H1 (cell line): ENCODE measurements at regions not wholly inside any gene's neighbourhood (a gene's known extent, or its start where the extent isn't known, plus 50 kb on each side); places are given as distances from the start of the nearest gene placed in this dataset.

ENCODE experiments used
- CTCF ChIA-PET: fragments of 300-600 bp; sonication (Branson Sonifier 250); formaldehyde crosslinking; loops from one replicate; lab custom pipeline; 2021; ENCODE audit not compliant: partially characterized antibody; lab: Charles Lee
- POLR2A ChIA-PET: fragments of 300-600 bp; sonication (Branson Sonifier 250); formaldehyde crosslinking; loops from one replicate; lab custom pipeline; 2021; ENCODE audit warnings: inconsistent platforms; ENCODE audit not compliant: partially characterized antibody; lab: Charles Lee
- DNase-seq, 2 experiments: peaks; one replicate each; pipeline versions ENCODE4 v3.0.0 to v3.0.0-alpha.2; 2010 to 2022; ENCODE audit warnings: low spot score in 2 of 2, low read depth in 1 of 2, mixed read lengths in 1 of 2
- FAIRE-seq: peaks from 2 replicates; lab custom pipeline; 2011; peaks lifted over from hg19 to GRCh38; lab: Jason Lieb, UNC
- H2AFZ ChIP-seq: 2 replicates; pipeline ENCODE4 v1.8.1; 2012; ENCODE audit warnings: low read length, inconsistent platforms
- H2AK5ac ChIP-seq: 2 replicates; pipeline ENCODE4 v1.6.1; 2013; ENCODE audit warnings: low read depth, low read length
- H2BK120ac ChIP-seq: replicated peaks from 2 replicates; pipeline ENCODE3; 2013; ENCODE audit warnings: low read depth, low read length, inconsistent platforms
- H2BK12ac ChIP-seq: 2 replicates; pipeline ENCODE4 v1.6.1; 2013; ENCODE audit warnings: low read depth, low read length
- H2BK15ac ChIP-seq: 2 replicates; pipeline ENCODE4 v1.6.1; 2013; ENCODE audit warnings: low read length
- H2BK20ac ChIP-seq: 2 replicates; pipeline ENCODE4 v1.6.1; 2013; ENCODE audit warnings: low read length
- H2BK5ac ChIP-seq: 2 replicates; pipeline ENCODE4 v1.6.1; 2013; ENCODE audit warnings: low read depth, low read length
- H3K14ac ChIP-seq: 2 replicates; pipeline ENCODE4 v1.6.1; 2013; ENCODE audit warnings: inconsistent platforms; ENCODE audit not compliant: insufficient read length
- H3K18ac ChIP-seq: 2 replicates; pipeline ENCODE4 v1.6.1; 2013; ENCODE audit warnings: low read length; ENCODE audit errors: extremely low read depth
- H3K23ac ChIP-seq: 2 replicates; pipeline ENCODE4 v1.6.1; 2013; ENCODE audit warnings: inconsistent platforms; ENCODE audit not compliant: insufficient read length
- H3K23me2 ChIP-seq: 2 replicates; pipeline ENCODE4 v1.6.1; 2013; ENCODE audit warnings: low read depth, low read length
- H3K27ac ChIP-seq: 2 replicates; pipeline ENCODE4 v1.6.1; 2011; ENCODE audit warnings: low read depth, low read length, inconsistent platforms
- H3K27me3 ChIP-seq, 4 experiments: replicated peaks in 1 of 4; 1 replicate in 1 of 4; 2 replicates in 3 of 4; pipeline versions ENCODE4 v1.6.1 to v1.8.1; 2011 to 2013; ENCODE audit warnings: low read length in 3 of 4, mild to moderate bottlenecking in 3 of 4, inconsistent platforms in 2 of 4, mixed read lengths in 2 of 4, moderate library complexity in 1 of 4; ENCODE audit not compliant: control insufficient read depth in 3 of 4, insufficient read depth in 3 of 4; ENCODE audit errors: extremely low read depth in 1 of 4
- H3K36me3 ChIP-seq, 4 experiments: 2 replicates each; pipeline versions ENCODE4 v1.6.1 to v1.8.1; 2011 to 2013; ENCODE audit warnings: mild to moderate bottlenecking in 4 of 4, low read length in 3 of 4, moderate library complexity in 2 of 4, control low read depth in 1 of 4, inconsistent platforms in 1 of 4; ENCODE audit not compliant: insufficient read depth in 4 of 4, control insufficient read depth in 2 of 4
- H3K4ac ChIP-seq: replicated peaks from 2 replicates; pipeline ENCODE3; 2013; ENCODE audit warnings: low read length, low read depth, mixed read lengths, inconsistent platforms; ENCODE audit not compliant: insufficient read length
- H3K4me1 ChIP-seq, 4 experiments: replicated peaks in 1 of 4; 1 replicate in 1 of 4; 2 replicates in 3 of 4; pipeline versions ENCODE4 v1.6.1 to v1.8.1; 2011 to 2013; ENCODE audit warnings: low read length in 3 of 4, inconsistent platforms in 2 of 4, mixed read lengths in 1 of 4; ENCODE audit not compliant: insufficient read depth in 4 of 4, control insufficient read depth in 3 of 4
- H3K4me2 ChIP-seq, 2 experiments: 2 replicates each; pipeline versions ENCODE4 v1.6.1 to v1.8.1; 2011 to 2013; ENCODE audit warnings: low read depth in 2 of 2, low read length in 2 of 2, control low read depth in 1 of 2, inconsistent platforms in 1 of 2, mild to moderate bottlenecking in 1 of 2; ENCODE audit not compliant: insufficient read depth in 1 of 2
- H3K4me3 ChIP-seq, 4 experiments: fragments of 200-600, 300-600 bp in 1 of 4; sonication (generic), shearing (Covaris generic), sonication (Bioruptor Twin) in 1 of 4; 2 replicates each; pipeline versions ENCODE4 v1.5.1 to v1.8.1; 2011 to 2016; ENCODE audit warnings: low read length in 4 of 4, low read depth in 3 of 4, control low read depth in 2 of 4, inconsistent platforms in 2 of 4, mild to moderate bottlenecking in 2 of 4, mixed read lengths in 1 of 4, moderate library complexity in 1 of 4; ENCODE audit not compliant: insufficient read depth in 2 of 4; ENCODE audit errors: extremely low read depth in 1 of 4
- H3K56ac ChIP-seq: replicated peaks from 2 replicates; pipeline ENCODE3; 2013; ENCODE audit warnings: low read depth, mild to moderate bottlenecking, mixed read lengths, low read length, inconsistent platforms; ENCODE audit not compliant: insufficient read length
- H3K79me1 ChIP-seq: 2 replicates; pipeline ENCODE4 v1.6.1; 2013; ENCODE audit warnings: low read depth, low read length, control low read depth
- H3K79me2 ChIP-seq, 2 experiments: 2 replicates each; pipeline versions ENCODE4 v1.6.1 to v1.8.1; 2012 to 2013; ENCODE audit warnings: low read length in 2 of 2, mild to moderate bottlenecking in 2 of 2, inconsistent platforms in 1 of 2; ENCODE audit not compliant: insufficient read depth in 2 of 2, control insufficient read depth in 1 of 2
- H3K9ac ChIP-seq, 4 experiments: replicated peaks in 1 of 4; 1 replicate in 1 of 4; 2 replicates in 3 of 4; pipeline versions ENCODE4 v1.6.1 to v1.8.1; 2011 to 2013; ENCODE audit warnings: low read depth in 3 of 4, low read length in 3 of 4, control low read depth in 2 of 4, mild to moderate bottlenecking in 2 of 4, moderate library complexity in 2 of 4, inconsistent platforms in 1 of 4; ENCODE audit errors: extremely low read depth in 1 of 4
- H3K9me3 ChIP-seq, 2 experiments: 2 replicates each; pipeline versions ENCODE4 v1.6.1 to v1.8.1; 2012 to 2013; ENCODE audit warnings: mild to moderate bottlenecking in 2 of 2, moderate library complexity in 2 of 2, control low read depth in 1 of 2, inconsistent platforms in 1 of 2, low read depth in 1 of 2, low read length in 1 of 2, mixed read lengths in 1 of 2; ENCODE audit not compliant: insufficient read depth in 2 of 2
- H4K20me1 ChIP-seq, 2 experiments: replicated peaks in 1 of 2; 2 replicates each; pipeline versions ENCODE3 to v1.8.1; 2011 to 2013; ENCODE audit warnings: inconsistent platforms in 2 of 2, low read length in 2 of 2, mild to moderate bottlenecking in 1 of 2; ENCODE audit not compliant: insufficient read depth in 2 of 2, control insufficient read depth in 1 of 2
- H4K5ac ChIP-seq: 2 replicates; pipeline ENCODE4 v1.6.1; 2013; ENCODE audit warnings: low read length, low read depth, mixed read lengths, inconsistent platforms; ENCODE audit not compliant: insufficient read length
- H4K8ac ChIP-seq: 2 replicates; pipeline ENCODE4 v1.8.0; 2013; ENCODE audit warnings: mild to moderate bottlenecking, moderate library complexity, low read length, inconsistent platforms; ENCODE audit not compliant: insufficient read depth; ENCODE audit errors: extremely low read depth
- H4K91ac ChIP-seq: replicated peaks from 2 replicates; pipeline ENCODE3; 2013; ENCODE audit warnings: low read length, mixed read lengths, inconsistent platforms; ENCODE audit not compliant: insufficient read length
- ASH2L ChIP-seq: fragments of 200-600, 300-600 bp; sonication (generic); IDR thresholded peaks from one replicate; pipeline ENCODE4 v1.7.1; 2017; ENCODE audit warnings: low read length
- CBX5 ChIP-seq: fragments of 300-800, 300-1000 bp; sonication (generic); IDR thresholded peaks from 2 replicates; pipeline ENCODE4 v1.7.1; 2016; ENCODE audit warnings: antibody characterized with exemption, low read length, low read depth
- CHD1 ChIP-seq: IDR thresholded peaks from 2 replicates; pipeline ENCODE4 v1.6.1; 2012; ENCODE audit warnings: low read depth, low read length, improper control_type of control experiment
- CHD2 ChIP-seq: IDR thresholded peaks from 2 replicates; pipeline ENCODE4 v1.6.1; 2012; ENCODE audit warnings: low read length, improper control_type of control experiment
- CTCF ChIP-seq, 3 experiments: IDR thresholded peaks; 1 replicate in 2 of 3; 2 replicates in 1 of 3; pipeline versions ENCODE4 v1.5.1 to v1.6.1; 2011; ENCODE audit warnings: low read length in 3 of 3, mild to moderate bottlenecking in 3 of 3, inconsistent platforms in 2 of 3, low read depth in 1 of 3, moderate library complexity in 1 of 3; ENCODE audit not compliant: insufficient read depth in 1 of 3; ENCODE audit errors: control extremely low read depth in 1 of 3
- JUN ChIP-seq: IDR thresholded peaks from 2 replicates; pipeline ENCODE4 v1.6.1; 2011; ENCODE audit warnings: low read depth, mild to moderate bottlenecking, improper control_type of control experiment, low read length
- KDM4A ChIP-seq: IDR thresholded peaks from one replicate; pipeline ENCODE4 v1.7.1; 2012; ENCODE audit warnings: low read depth, mild to moderate bottlenecking, moderate library complexity, low read length, inconsistent platforms; ENCODE audit not compliant: severe bottlenecking
- POLR2AphosphoS5 ChIP-seq: IDR thresholded peaks from 2 replicates; pipeline ENCODE4 v1.6.1; 2011; ENCODE audit warnings: low read depth, low read length
- RFX5 ChIP-seq: IDR thresholded peaks from 2 replicates; pipeline ENCODE4 v1.6.1; 2011; ENCODE audit warnings: low read depth, low read length, improper control_type of control experiment, borderline replicate concordance
- SAP30 ChIP-seq: fragments of 300-600 bp; sonication (generic); IDR thresholded peaks from 2 replicates; pipeline ENCODE4 v1.7.1; 2012; ENCODE audit warnings: low read length, moderate library complexity, mild to moderate bottlenecking, inconsistent platforms; ENCODE audit not compliant: insufficient read depth, insufficient replicate concordance
- SIX5 ChIP-seq: IDR thresholded peaks from 2 replicates; pipeline ENCODE4 v1.6.1; 2011; ENCODE audit warnings: mild to moderate bottlenecking, low read depth, low read length
- SP2 ChIP-seq: IDR thresholded peaks from 2 replicates; pipeline ENCODE4 v1.6.1; 2012; ENCODE audit warnings: mild to moderate bottlenecking, low read length, inconsistent platforms
- SP4 ChIP-seq: IDR thresholded peaks from 2 replicates; pipeline ENCODE4 v1.6.1; 2012; ENCODE audit warnings: low read length, inconsistent platforms
- SUZ12 ChIP-seq: fragments of 200-600 bp; sonication (generic); IDR thresholded peaks from 2 replicates; pipeline ENCODE4 v1.6.1; 2012; ENCODE audit warnings: mild to moderate bottlenecking, inconsistent platforms, low read length, moderate library complexity, mixed read lengths
- WGBS, 2 experiments: shearing (Covaris generic) in 1 of 2; methylation state at CpG; one replicate each; pipeline versions ENCODE4 v1.1.6 to v1.1.7; 2013 to 2015; ENCODE audit warnings: low lambda C conversion rate in 2 of 2, mixed read lengths in 2 of 2, inconsistent platforms in 1 of 2, low coverage in 1 of 2, missing lambda C conversion rate in 1 of 2; ENCODE audit not compliant: insufficient replicate concordance in 2 of 2, insufficient coverage in 1 of 2, insufficient read length in 1 of 2; ENCODE audit errors: extremely low coverage in 1 of 2, missing lambda C conversion rate in 1 of 2; 5-methylcytosine and 5-hydroxymethylcytosine counted together

- CTCF ChIA-PET: no interaction called here
- Histone ChIP-seq H4K91ac (no peak overlapping the region), H3K23ac (no peak overlapping the region), H3K27me3 (no peaks in the 10 kb centered on the region; a peak in 1 of 7 replicates), H2AK5ac (no peak overlapping the region), H2BK15ac (no peak overlapping the region), H3K56ac (no peak overlapping the region), H3K36me3 (no peaks in the 10 kb centered on the region), H2BK12ac (no peak overlapping the region), H4K20me1 (no peaks in the 10 kb centered on the region), H4K8ac (no peak overlapping the region), H3K79me1 (no peaks in the 10 kb centered on the region), H2BK5ac (no peak overlapping the region), H3K9me3 (no peaks in the 10 kb centered on the region), H3K9ac (no peak overlapping the region), H3K23me2 (no peaks in the 10 kb centered on the region), H4K5ac (no peak overlapping the region), H3K4me2 (no peak overlapping the region), H3K79me2 (no peaks in the 10 kb centered on the region), H3K4me1 (0 out of 7 replicates have a peak, but pooled peaks cover 0 to 3% (median 0%) of the 10 kb centered on the region in 4 experiments), H2AFZ (no peak overlapping the region), H3K14ac (no peak overlapping the region), H2BK20ac (no peak overlapping the region), H3K4me3 (no peak overlapping the region), H3K4ac (no peak overlapping the region), H3K18ac (no peak overlapping the region), H2BK120ac (no peak overlapping the region), H3K27ac (no peak overlapping the region)
- FAIRE-seq: no peak
- no peak for DNase-seq
- POLR2A ChIA-PET: no interaction called here
- 89% methylated on average over 2 of the region's 2 CpGs; no CpG with 5 or more reads in 1 of the 2 experiments for whole genome bisulfite sequencing, 2 experiments
- TF ChIP-seq SAP30 (no peak), CHD2 (no peak), SIX5 (no peak), SP2 (no peak), CBX5 (no peak), SUZ12 (no peak), SP4 (no peak), JUN (no peak), CHD1 (no peak), POLR2AphosphoS5 (no peak), ASH2L (no peak), RFX5 (no peak), CTCF (IDR thresholded peaks at IDR 0.05; ENCODE audit: control extremely low read depth in 1 of 3, insufficient read depth in 1 of 3, low read depth in 1 of 3, low read length in 3 of 3) (no peak), KDM4A (no peak)
Measured at GRCh38 chr6:21437581-21437980, 156.0 kb upstream of the SOX4 start.
